Jurkat, Clone E6-1 (cell line): ENCODE measurements at regions not wholly inside any gene's neighbourhood (a gene's known extent, or its start where the extent isn't known, plus 50 kb on each side); places are given as distances from the start of the nearest gene placed in this dataset.

ENCODE experiments used
- DNase-seq: peaks from one replicate; pipeline ENCODE4 v3.0.0-alpha.2; 2011; ENCODE audit warnings: low read depth, low spot score
- H3K4me3 ChIP-seq: 2 replicates; pipeline ENCODE4 v1.5.1; 2011; ENCODE audit warnings: mild to moderate bottlenecking, low read length, control low read depth, moderate library complexity

DNA sequence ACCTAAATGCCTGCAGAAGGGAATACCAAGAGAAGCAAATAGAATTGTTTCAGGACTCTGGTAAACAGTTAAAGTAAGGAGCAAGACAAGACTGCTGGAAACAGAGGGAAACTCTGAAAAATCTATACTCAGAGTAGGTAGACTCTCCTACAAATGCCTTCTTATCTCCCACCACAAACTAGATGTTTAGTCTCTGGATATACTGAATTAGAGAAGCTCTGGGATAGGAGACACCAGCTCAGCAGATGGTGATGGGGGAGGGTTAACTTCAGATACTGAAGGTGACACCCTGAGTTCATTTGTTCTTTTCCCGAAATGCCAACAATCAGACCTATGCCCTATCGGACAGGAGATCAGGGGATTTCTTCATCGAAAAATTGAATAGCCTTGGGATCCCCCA, 54.1 kb upstream of the CHD1 start:
- H3K4me3 ChIP-seq = no peak overlapping the region
- no peak for DNase-seq
